ENCODE measurements at regions not wholly inside any gene's neighbourhood (a gene's known extent, or its start where the extent isn't known, plus 50 kb on each side); places are given as distances from the start of the nearest gene placed in this dataset.

DNA sequence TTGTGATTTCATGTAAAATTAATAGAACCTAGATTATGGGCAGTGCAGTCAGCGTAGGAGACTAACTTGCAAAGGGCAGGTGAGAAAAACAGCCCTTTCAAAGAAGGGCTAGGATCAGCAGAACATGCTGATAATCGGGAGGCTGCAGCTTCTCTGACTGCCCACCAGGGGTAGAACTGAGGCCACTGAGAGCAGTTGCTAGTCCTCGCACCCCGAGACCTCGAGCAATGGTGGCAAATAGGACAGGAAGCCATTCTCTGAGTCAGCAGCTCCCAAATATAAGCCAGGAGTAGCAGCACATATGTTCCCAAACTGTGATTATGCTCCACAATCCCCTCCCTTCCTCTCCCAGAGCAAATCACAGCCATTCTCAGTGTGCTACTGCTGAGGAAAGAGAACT lies 186.5 kb downstream of the MSL3 start:
- no peak for ATAC-seq
- Histone ChIP-seq H3K27ac (no peak overlapping the region), H3K27me3 (no peaks in the 10 kb centered on the region), H3K36me3 (no peaks in the 10 kb centered on the region), H3K9me3 (no peaks in the 10 kb centered on the region), H3K4me3 (no peak overlapping the region), H3K4me1 (no peaks in the 10 kb centered on the region)
- DNase-seq = no peak
- TF ChIP-seq POLR2A (IDR thresholded peaks at IDR 0.05) = no peak
- TF ChIP-seq, protein P1, sequence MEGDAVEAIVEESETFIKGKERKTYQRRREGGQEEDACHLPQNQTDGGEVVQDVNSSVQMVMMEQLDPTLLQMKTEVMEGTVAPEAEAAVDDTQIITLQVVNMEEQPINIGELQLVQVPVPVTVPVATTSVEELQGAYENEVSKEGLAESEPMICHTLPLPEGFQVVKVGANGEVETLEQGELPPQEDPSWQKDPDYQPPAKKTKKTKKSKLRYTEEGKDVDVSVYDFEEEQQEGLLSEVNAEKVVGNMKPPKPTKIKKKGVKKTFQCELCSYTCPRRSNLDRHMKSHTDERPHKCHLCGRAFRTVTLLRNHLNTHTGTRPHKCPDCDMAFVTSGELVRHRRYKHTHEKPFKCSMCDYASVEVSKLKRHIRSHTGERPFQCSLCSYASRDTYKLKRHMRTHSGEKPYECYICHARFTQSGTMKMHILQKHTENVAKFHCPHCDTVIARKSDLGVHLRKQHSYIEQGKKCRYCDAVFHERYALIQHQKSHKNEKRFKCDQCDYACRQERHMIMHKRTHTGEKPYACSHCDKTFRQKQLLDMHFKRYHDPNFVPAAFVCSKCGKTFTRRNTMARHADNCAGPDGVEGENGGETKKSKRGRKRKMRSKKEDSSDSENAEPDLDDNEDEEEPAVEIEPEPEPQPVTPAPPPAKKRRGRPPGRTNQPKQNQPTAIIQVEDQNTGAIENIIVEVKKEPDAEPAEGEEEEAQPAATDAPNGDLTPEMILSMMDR (IDR thresholded peaks at IDR 0.05) = peak in 3 of 4 donors; percentile 10 to 11 (median 10)
- intact Hi-C loops (cut with DNase I) = no loop called here
- 13% methylated on average over 5 of the region's 5 CpGs for WGBS (ENCODE audit: insufficient coverage, low coverage, low lambda C conversion rate, missing lambda C conversion rate)

DNA sequence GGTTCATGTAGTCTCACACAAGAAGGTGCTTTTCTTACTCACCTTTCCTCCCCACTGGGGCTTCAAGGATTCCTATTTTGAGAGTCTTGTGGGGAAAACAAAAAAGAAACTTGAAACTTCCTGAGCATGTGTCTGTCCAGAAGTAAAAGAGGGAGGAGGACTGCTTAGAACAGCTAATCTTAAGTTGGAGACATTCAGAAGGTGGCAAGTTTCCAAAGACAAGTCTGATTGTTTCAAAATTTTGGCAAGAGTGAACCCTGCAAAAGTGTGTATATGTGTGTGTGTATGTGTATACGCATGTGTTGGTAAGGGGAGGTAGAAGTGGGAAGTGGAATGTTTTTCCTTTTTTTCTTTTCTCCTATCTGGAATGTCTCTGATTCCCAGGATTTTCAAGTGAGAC lies 189.0 kb upstream of the FRMPD4 start:
- no peak for ATAC-seq
- H3K36me3 ChIP-seq = no peaks in the 10 kb centered on the region
- H3K4me3 ChIP-seq = no peak overlapping the region
- H3K27ac ChIP-seq = no peak overlapping the region
- H3K27me3 ChIP-seq = no peaks in the 10 kb centered on the region
- intact Hi-C loops (cut with DNase I) = no loop called here
- H3K9me3 ChIP-seq = no peaks in the 10 kb centered on the region
- no peaks in the 10 kb centered on the region for H3K4me1 ChIP-seq
- WGBS (ENCODE audit: insufficient coverage, low coverage, low lambda C conversion rate, missing lambda C conversion rate) = 56% methylated on average over 1 of the region's 1 CpG
- TF ChIP-seq, protein P1 (IDR thresholded peaks at IDR 0.05) = no peak
- TF ChIP-seq POLR2A (IDR thresholded peaks at IDR 0.05) = no peak
- no peak for DNase-seq

DNA sequence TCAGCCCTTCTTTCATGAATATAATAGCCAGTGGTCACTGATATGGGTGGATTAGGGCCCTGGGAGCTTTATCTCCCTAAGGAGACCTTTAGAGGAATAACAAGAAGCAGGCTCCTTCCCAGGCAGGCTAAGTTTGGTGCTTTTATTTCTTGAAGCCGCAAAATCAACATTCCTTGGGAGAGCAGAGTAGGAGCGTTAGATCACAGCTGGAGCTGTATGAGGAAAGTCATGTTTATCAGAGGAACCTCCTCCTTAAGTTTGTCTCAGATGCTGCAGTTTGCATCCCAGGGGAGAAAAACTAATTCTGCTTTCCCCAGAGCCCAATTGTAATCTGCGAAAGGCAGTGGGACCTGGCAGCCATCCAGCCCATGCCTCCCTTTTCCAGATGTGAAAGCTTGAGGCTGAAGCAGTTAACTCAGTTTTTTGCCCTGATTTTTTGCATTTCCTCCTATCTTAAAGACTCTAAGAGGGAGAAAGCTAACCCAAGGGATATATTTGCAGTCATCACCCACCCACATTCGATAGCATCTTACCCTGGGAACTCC lies 186.0 kb upstream of the FRMPD4 start:
- intact Hi-C loops (cut with DNase I) = no loop called here
- 56% methylated on average over 3 of the region's 4 CpGs for WGBS (ENCODE audit: insufficient coverage, low coverage, low lambda C conversion rate, missing lambda C conversion rate)
- DNase-seq (no peak), ATAC-seq (no peak)
- Histone ChIP-seq H3K9me3 (no peaks in the 10 kb centered on the region), H3K4me3 (no peak overlapping the region), H3K4me1 (no peaks in the 10 kb centered on the region), H3K27ac (no peak overlapping the region), H3K36me3 (no peaks in the 10 kb centered on the region), H3K27me3 (no peaks in the 10 kb centered on the region)
- TF ChIP-seq, protein P1 (IDR thresholded peaks at IDR 0.05) = no peak
- TF ChIP-seq POLR2A (IDR thresholded peaks at IDR 0.05) = no peak

DNA sequence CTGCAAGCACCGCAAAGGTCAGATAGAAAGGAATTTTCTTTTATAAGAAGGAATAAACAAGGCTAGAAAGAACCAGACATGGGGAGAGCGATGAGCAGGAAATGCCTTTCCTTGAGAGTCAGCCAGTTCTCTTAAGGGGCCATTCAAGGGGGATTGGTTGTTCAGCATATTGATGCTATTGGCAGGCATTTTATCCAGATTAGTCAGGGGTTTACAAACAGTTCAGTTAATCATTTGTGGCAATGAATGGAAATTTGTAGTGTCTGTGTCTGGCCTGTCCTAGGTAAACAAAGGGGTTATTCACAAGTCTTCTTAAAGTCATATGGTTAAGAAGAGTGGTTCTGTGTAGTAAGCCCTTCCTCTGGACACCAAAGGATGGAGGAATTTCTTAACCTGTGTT lies 184.7 kb upstream of the FRMPD4 start:
- Histone ChIP-seq H3K36me3 (no peaks in the 10 kb centered on the region), H3K9me3 (no peaks in the 10 kb centered on the region), H3K27ac (no peak overlapping the region), H3K27me3 (no peaks in the 10 kb centered on the region), H3K4me1 (no peaks in the 10 kb centered on the region), H3K4me3 (no peak overlapping the region)
- no peak for ATAC-seq
- DNase-seq = no peak
- intact Hi-C loops (cut with DNase I) = no loop called here
- 39% methylated on average over 2 of the region's 2 CpGs for WGBS (ENCODE audit: insufficient coverage, low coverage, low lambda C conversion rate, missing lambda C conversion rate)
- TF ChIP-seq, protein P1 (IDR thresholded peaks at IDR 0.05) = no peak
- no peak for TF ChIP-seq POLR2A (IDR thresholded peaks at IDR 0.05)

DNA sequence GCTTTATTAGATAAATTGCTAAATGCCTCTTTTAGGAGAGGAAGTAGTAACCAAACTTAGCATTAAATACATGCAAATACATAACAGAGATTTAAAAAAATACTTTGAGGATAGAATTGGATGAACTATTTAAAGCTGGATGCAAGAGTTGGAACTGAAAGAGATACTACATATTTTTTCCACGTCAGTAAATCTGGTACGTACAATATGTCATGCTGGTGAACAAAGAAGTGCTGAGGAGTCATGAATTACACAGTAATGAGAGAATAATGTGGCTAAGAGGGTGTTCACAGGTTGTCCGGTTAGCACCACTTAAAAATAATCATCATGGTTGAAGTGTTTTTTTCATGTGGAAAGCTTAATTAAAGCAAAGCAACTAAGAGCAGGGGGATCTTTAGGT lies 184.1 kb upstream of the FRMPD4 start:
- no peak overlapping the region for H3K4me3 ChIP-seq
- H3K27me3 ChIP-seq = no peaks in the 10 kb centered on the region
- DNase-seq (no peak), ATAC-seq (no peak)
- no peaks in the 10 kb centered on the region for H3K9me3 ChIP-seq
- no peak overlapping the region for H3K27ac ChIP-seq
- H3K4me1 ChIP-seq = no peaks in the 10 kb centered on the region
- TF ChIP-seq, protein P1 (IDR thresholded peaks at IDR 0.05) = no peak
- no peak for TF ChIP-seq POLR2A (IDR thresholded peaks at IDR 0.05)
- intact Hi-C loops (cut with DNase I) = no loop called here
- 59% methylated on average over 3 of the region's 3 CpGs for WGBS (ENCODE audit: insufficient coverage, low coverage, low lambda C conversion rate, missing lambda C conversion rate)
- no peaks in the 10 kb centered on the region for H3K36me3 ChIP-seq

All from right lobe of liver (tissue), 6 donors.